ENCODE measurements at regions not wholly inside any gene's neighbourhood (a gene's known extent, or its start where the extent isn't known, plus 50 kb on each side); places are given as distances from the start of the nearest gene placed in this dataset.

GRCh38 chr11:62068730-62069129 lies 55.1 kb upstream of the INCENP start:
- TF ChIP-seq CTCF (IDR thresholded peaks at IDR 0.05) (no peak), EP300 (IDR thresholded peaks at IDR 0.05) (no peak)

All from esophagus muscularis mucosa (tissue), 3 donors.